Tibial nerve (tissue), 4 donors: ENCODE measurements at regions not wholly inside any gene's neighbourhood (a gene's known extent, or its start where the extent isn't known, plus 50 kb on each side); places are given as distances from the start of the nearest gene placed in this dataset.

Experiments
- DNase-seq, 2 donors: peaks; one replicate each; pipeline ENCODE4 v3.0.0-alpha.2; 2019; ENCODE audit warnings: low spot score in 2 of 2
- H3K27ac ChIP-seq, 4 donors: fragments of 200-600 bp; sonication (generic) in 3 of 4; one replicate each; pipeline ENCODE4 v1.5.1; 2017 to 2019; ENCODE audit warnings: mild to moderate bottlenecking in 1 of 4
- H3K27me3 ChIP-seq, 2 donors: fragments of 200-600 bp; sonication (generic) in 1 of 2; one replicate each; pipeline versions ENCODE4 v1.5.1 to v1.6.0; 2017 to 2019
- H3K36me3 ChIP-seq, 3 donors: fragments of 200-600 bp; sonication (generic); one replicate each; pipeline ENCODE4 v1.5.1; 2018 to 2019
- H3K4me1 ChIP-seq, 4 donors: fragments of 200-600 bp; sonication (generic) in 3 of 4; one replicate each; pipeline ENCODE4 v1.5.1; 2017 to 2019
- H3K4me3 ChIP-seq, 4 donors: fragments of 200-600 bp; sonication (generic) in 3 of 4; one replicate each; pipeline ENCODE4 v1.5.1; 2017 to 2019; ENCODE audit warnings: mild to moderate bottlenecking in 1 of 4, moderate library complexity in 1 of 4
- H3K9me3 ChIP-seq, 4 donors: fragments of 200-600 bp; sonication (generic) in 3 of 4; one replicate each; pipeline ENCODE4 v1.5.1; 2017 to 2019
- EP300 ChIP-seq, 2 donors: sonication (generic); formaldehyde crosslinking; IDR thresholded peaks; one replicate each; pipeline ENCODE4 v1.6.1; 2017; ENCODE audit warnings: antibody characterized with exemption in 2 of 2, mild to moderate bottlenecking in 1 of 2
- POLR2A ChIP-seq, 2 donors: fragments of 450-650 bp; IDR thresholded peaks; one replicate each; pipeline ENCODE4 v1.6.1; 2017; ENCODE audit warnings: antibody characterized with exemption in 2 of 2, mild to moderate bottlenecking in 2 of 2, moderate library complexity in 2 of 2
- WGBS, 2 donors: methylation state at CpG; one replicate each; pipeline ENCODE4 v1.1.5; 2018; 5-methylcytosine and 5-hydroxymethylcytosine counted together
- TF ChIP-seq, protein P1 (sequence below), 5 experiments: fragments of 200-600 bp in 3 of 5; fragments of 450-650 bp in 2 of 5; sonication (generic) in 3 of 5; IDR thresholded peaks; one replicate each; pipeline ENCODE4 v1.5.1; 2016 to 2019; ENCODE audit warnings: antibody characterized with exemption in 5 of 5, mild to moderate bottlenecking in 3 of 5, moderate library complexity in 2 of 5

- 92% methylated on average over 6 of the region's 6 CpGs for WGBS, 2 donors
- DNase-seq = no peak
- peaks cover 0 to 6% (median 0%) of the 10 kb centered on the region in 4 donors for H3K9me3 ChIP-seq
- TF ChIP-seq POLR2A (IDR thresholded peaks at IDR 0.05) (no peak), EP300 (IDR thresholded peaks at IDR 0.05) (no peak)
- TF ChIP-seq, protein P1, sequence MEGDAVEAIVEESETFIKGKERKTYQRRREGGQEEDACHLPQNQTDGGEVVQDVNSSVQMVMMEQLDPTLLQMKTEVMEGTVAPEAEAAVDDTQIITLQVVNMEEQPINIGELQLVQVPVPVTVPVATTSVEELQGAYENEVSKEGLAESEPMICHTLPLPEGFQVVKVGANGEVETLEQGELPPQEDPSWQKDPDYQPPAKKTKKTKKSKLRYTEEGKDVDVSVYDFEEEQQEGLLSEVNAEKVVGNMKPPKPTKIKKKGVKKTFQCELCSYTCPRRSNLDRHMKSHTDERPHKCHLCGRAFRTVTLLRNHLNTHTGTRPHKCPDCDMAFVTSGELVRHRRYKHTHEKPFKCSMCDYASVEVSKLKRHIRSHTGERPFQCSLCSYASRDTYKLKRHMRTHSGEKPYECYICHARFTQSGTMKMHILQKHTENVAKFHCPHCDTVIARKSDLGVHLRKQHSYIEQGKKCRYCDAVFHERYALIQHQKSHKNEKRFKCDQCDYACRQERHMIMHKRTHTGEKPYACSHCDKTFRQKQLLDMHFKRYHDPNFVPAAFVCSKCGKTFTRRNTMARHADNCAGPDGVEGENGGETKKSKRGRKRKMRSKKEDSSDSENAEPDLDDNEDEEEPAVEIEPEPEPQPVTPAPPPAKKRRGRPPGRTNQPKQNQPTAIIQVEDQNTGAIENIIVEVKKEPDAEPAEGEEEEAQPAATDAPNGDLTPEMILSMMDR (IDR thresholded peaks at IDR 0.05) = no peak
- H3K4me3 ChIP-seq = no peak overlapping the region
- peaks cover 0 to 17% (median 0%) of the 10 kb centered on the region in 4 donors for H3K4me1 ChIP-seq
- H3K27me3 ChIP-seq = no peaks in the 10 kb centered on the region
- no peak overlapping the region for H3K27ac ChIP-seq
- no peaks in the 10 kb centered on the region for H3K36me3 ChIP-seq
These were observed 163.3 kb upstream of the SLC38A2 start for GRCh38 chr12:46535907-46536306.

DNA sequence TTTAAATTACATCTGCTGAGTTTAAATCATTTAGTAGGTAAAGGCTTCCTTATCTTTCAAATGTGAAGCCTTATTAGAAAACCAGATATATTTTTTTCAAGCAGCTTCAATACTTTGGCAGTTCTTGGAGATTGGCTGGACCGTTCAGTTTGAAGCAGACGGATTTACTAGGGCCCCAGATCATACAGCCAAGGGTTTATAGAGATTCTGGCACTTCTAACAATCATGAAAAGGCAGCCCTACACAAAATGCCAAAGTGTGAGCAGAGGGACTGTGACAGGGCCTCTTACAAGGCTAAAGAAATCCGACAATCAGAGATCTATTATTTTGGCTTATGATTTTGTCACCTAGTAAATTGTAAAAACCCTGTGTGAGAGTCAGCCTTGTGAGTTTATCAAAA is 162.8 kb upstream of the SLC38A2 start:
- no peak for DNase-seq
- peaks cover 0 to 6% (median 0%) of the 10 kb centered on the region in 4 donors for H3K9me3 ChIP-seq
- no peaks in the 10 kb centered on the region for H3K36me3 ChIP-seq
- H3K27me3 ChIP-seq = no peaks in the 10 kb centered on the region
- 61 to 67% methylated on average over 3 of the region's 3 CpGs for WGBS, 2 donors
- no peak overlapping the region for H3K27ac ChIP-seq
- peaks cover 0 to 17% (median 0%) of the 10 kb centered on the region in 4 donors for H3K4me1 ChIP-seq
- TF ChIP-seq EP300 (IDR thresholded peaks at IDR 0.05) (no peak), POLR2A (IDR thresholded peaks at IDR 0.05) (no peak)
- TF ChIP-seq, protein P1 (IDR thresholded peaks at IDR 0.05) = no peak
- H3K4me3 ChIP-seq = no peak overlapping the region

- H3K27ac ChIP-seq = no peak overlapping the region
- peaks cover 0 to 6% (median 0%) of the 10 kb centered on the region in 4 donors for H3K9me3 ChIP-seq
- no peaks in the 10 kb centered on the region for H3K27me3 ChIP-seq
- 56 to 62% methylated on average over 1 of the region's 1 CpG for WGBS, 2 donors
- no peaks in the 10 kb centered on the region for H3K36me3 ChIP-seq
- H3K4me1 ChIP-seq = peaks cover 0 to 17% (median 0%) of the 10 kb centered on the region in 4 donors
- TF ChIP-seq EP300 (IDR thresholded peaks at IDR 0.05) (no peak), POLR2A (IDR thresholded peaks at IDR 0.05) (no peak)
- TF ChIP-seq, protein P1 (IDR thresholded peaks at IDR 0.05) = no peak
- no peak overlapping the region for H3K4me3 ChIP-seq
- no peak for DNase-seq
These were observed 161.8 kb upstream of the SLC38A2 start for GRCh38 chr12:46534327-46534840.

- no peak for TF ChIP-seq EP300 (IDR thresholded peaks at IDR 0.05)
- TF ChIP-seq POLR2A (IDR thresholded peaks at IDR 0.05) = no peak
- TF ChIP-seq, protein P1 (IDR thresholded peaks at IDR 0.05) = no peak
- Histone ChIP-seq H3K4me3 (no peak overlapping the region), H3K4me1 (peaks cover 0 to 17% (median 0%) of the 10 kb centered on the region in 4 donors), H3K27me3 (no peaks in the 10 kb centered on the region), H3K36me3 (no peaks in the 10 kb centered on the region), H3K27ac (no peak overlapping the region), H3K9me3 (peaks cover 0 to 10% (median 0%) of the 10 kb centered on the region in 4 donors)
- WGBS, 2 donors = 70 to 80% methylated on average over 2 of the region's 2 CpGs
- DNase-seq = no peak
These were observed 161.2 kb upstream of the SLC38A2 start for GRCh38 chr12:46533723-46534122.

- Histone ChIP-seq H3K9me3 (peaks cover 0 to 19% (median 0%) of the 10 kb centered on the region in 4 donors), H3K4me1 (peaks cover 0 to 12% (median 0%) of the 10 kb centered on the region in 4 donors), H3K27me3 (no peaks in the 10 kb centered on the region), H3K4me3 (no peak overlapping the region), H3K36me3 (no peaks in the 10 kb centered on the region), H3K27ac (no peak overlapping the region)
- TF ChIP-seq POLR2A (IDR thresholded peaks at IDR 0.05) = no peak
- TF ChIP-seq EP300 (IDR thresholded peaks at IDR 0.05) = no peak
- TF ChIP-seq, protein P1 (IDR thresholded peaks at IDR 0.05) = no peak
- no peak for DNase-seq
- 97 to 100% methylated on average over 3 of the region's 3 CpGs for WGBS, 2 donors
These were observed 159.2 kb upstream of the SLC38A2 start for GRCh38 chr12:46531804-46532203.
